ENCODE measurements at regions not wholly inside any gene's neighbourhood (a gene's known extent, or its start where the extent isn't known, plus 50 kb on each side); places are given as distances from the start of the nearest gene placed in this dataset.
"Not testable (repeated sequence)": the region's sequence is repeated elsewhere in the genome, so short reads cannot be mapped to it uniquely, and the experiment has no call there.

DNA sequence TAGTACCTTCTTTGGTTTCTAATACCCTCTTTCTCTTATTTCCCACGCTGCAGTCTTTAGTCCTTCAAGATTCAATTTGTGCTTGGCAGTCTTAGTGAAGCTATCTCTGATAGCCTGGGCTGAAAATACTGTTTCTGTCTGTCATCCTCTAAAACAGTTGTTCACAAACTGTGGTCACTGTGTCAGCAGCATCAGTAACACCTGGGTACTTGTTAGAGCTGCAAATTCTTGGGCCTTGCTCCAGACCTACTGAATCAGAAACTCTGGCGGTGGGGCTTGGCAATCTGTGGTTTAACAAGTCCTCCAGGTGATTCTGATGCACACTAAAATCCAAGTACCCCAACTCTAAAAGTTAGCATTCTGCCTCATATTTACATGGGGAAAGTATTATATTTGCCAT is 217.5 kb upstream of the SEL1L start:
- no peak for DNase-seq (ENCODE audit: low read depth in 2 of 2)

- no peak for DNase-seq (ENCODE audit: low read depth in 2 of 2)
Observed at GRCh38 chr14:81759541-81759940, 225.9 kb upstream of the SEL1L start.

DNA sequence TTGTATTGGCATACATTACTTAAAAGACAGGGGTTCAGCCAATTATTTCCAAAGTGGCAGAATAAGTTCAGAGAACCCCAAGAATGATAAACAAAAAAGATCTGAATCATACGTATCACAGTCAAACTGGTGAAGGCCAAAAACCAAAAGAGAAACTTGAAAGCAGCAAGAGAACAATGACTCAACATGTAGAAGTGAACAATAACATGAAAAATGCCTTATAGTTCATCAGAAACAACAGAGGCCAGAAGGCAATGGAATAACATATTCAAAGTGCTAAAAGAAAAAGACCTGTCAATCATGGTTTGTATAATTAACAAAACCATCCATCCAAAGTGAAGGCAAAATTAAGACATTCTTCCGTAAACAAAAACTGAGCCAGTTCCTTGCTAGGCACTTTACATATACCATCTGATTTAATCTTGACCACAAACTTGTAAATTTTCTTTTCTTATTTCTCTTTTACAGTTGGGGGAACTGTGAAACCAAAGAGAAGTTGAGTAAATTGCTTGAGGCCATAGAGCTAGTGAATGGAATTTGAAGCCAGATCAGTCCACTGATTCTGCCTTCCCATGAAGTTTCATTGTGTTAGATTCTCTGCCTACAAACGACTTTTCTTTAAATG is 232.1 kb upstream of the SEL1L start:
- DNase-seq (ENCODE audit: low read depth in 2 of 2), result no peak

- no peak for DNase-seq (ENCODE audit: low read depth in 2 of 2)
Observed at GRCh38 chr14:81766321-81766915, 232.8 kb upstream of the SEL1L start.

DNA sequence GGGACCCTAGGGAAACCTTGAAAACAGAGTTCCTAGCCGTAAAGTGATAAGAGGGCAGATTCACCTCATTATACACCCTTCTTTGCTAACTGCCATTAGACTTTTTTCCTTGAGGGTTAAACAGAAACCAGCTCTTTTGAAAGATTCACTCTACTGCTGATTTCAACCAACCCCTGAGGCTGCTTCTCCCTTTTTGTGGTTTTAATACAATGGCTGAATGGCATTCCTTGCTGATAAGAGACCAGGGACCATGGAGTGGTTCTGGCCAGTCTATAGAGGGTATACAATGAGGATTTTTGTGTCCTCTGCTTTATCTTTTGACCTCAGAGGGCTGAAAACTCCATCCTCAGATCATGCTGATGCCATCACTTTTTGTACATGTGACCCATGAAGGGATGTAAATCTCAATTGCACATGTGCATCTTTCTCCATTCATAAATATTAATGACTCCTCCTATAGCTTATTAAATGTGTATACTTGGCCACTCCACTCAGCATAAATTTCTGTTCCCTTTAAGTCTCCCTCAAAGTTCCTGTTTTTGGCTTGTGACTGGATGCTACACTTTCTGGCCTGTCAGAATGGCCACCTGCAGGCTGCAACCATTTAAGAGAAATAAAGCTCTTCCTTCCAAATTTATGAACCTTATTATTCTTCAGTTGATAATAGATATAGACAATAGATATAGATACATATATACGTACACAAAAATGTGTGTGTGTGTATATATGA is 233.8 kb upstream of the SEL1L start:
- DNase-seq (ENCODE audit: low read depth in 2 of 2), result no peak

DNA sequence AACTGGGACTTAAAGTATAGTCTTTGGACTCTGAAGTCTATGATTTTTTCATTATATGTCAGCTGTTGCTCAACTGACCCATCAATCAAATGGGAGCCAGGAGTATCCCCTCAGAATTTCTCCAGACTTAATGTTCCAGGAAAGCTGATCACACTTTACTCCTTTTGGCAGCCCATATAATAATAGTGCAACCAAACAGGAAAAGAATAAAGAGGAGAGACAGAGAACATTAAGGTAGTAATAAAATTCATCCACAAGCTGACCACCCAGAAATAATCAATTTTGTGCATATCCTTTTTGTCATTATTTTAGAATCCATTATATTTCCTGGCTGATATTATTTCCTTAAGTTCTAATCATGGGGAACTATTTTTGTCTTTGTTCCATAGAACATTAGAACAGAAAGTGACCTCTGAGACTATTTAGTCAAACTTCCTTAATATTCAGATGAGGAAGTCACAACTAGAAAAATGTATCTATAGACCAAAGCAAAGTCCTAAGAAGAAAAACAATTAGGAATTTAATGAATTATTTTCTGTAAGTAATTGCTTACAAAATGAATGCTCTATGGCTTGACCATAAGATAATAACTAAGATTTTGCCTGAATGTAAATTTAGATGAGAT is 238.1 kb upstream of the SEL1L start:
- DNase-seq (ENCODE audit: low read depth in 2 of 2), result no peak

DNA sequence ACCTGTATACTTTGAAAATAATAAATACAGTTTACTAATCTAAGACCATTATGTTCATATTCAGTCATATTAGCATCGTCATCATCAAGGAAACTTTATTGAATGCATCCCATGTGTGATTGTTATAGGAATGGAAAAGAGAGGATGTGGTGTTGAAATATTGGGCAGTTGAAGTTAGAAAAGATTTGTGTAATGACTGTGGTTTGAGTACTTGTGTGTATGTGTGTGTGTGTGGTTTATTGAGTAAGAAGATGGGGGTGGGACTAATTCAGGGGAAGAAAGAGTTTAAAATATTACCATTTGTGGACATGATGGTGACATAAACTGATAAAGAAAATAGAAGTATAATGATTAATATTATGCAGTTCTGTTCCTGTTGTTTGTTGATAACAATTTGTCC is 238.7 kb upstream of the SEL1L start:
- no peak for DNase-seq (ENCODE audit: low read depth in 2 of 2)

DNA sequence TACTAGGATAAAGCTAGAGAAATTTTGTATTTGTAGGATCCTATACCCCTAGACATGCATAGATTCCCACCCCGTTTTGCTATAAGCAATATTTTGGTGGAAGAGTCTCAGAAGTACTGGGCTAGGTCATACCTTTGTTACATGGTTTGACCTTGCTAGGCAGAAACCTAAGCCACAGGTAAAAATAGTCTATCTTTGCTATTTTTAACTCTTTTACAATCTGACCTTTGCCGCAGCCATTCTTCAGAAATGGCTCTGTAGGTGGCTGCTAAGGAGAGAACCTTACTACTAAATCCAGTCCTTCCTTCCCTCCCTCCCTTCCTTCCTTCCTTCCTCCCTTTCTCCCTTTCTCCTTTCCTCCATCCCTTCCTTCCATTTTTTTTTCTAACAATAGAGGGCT is 242.9 kb upstream of the SEL1L start:
- DNase-seq (ENCODE audit: low read depth in 2 of 2), result no peak

DNA sequence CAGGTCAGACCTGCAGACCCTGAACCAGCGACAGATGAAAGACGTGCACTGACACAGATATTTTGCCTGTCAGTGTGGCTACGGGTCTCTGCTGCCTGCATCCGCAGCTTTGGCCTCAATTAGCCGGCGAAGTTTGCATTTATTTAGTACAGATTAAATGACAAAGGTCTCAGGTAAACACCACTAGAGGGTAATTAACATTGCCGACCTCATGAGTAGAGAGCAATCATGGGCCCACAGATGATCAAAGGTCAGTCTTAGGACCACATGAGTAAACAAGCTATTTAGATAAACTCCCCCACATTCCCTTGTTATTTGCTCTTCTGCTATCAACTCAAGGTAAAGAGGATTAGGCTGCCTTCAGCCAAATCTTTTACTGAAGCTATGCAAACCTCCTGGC is 248.1 kb upstream of the SEL1L start:
- not testable (repeated sequence) for DNase-seq (ENCODE audit: low read depth in 2 of 2)

DNA sequence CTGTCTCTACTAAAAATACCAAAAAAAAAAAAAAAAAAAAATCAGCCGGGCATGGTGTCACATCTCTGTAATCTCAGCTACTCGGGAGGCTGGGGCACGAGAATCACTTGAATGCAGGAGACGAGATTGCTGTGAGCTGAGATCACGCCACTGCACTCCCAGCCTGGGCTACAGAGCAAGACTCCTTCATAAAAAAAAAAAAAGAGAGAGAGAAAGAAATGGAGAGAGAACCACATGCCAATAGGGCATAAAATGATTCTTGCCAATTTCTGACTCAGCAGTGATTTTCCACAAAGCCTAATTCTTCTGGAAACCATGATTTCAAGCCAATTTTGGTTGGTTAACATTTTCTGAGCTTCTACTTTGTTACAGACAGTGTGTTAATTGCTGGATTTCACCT is 250.4 kb upstream of the SEL1L start:
- no peak for DNase-seq (ENCODE audit: low read depth in 2 of 2)

DNA sequence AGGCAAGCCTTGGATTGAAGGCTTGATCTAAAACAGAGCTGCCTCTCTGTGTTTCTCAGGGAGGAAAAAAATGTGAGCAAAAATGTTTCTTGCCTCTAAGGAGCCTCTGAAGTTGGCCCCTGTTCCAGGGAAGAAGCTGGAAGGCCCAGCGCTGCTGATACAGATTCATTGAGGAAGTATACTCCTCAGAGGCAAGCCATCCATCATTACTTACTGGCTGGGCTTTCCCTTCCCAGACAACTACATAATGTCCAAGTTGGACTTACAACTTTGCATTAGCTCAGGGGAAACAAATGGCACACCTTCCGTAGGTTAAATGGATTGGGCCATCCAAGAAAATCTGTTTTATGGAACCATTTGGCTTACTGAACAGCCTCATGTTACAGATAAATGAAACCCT is 263.7 kb upstream of the SEL1L start:
- no peak for DNase-seq (ENCODE audit: low read depth in 2 of 2)

DNA sequence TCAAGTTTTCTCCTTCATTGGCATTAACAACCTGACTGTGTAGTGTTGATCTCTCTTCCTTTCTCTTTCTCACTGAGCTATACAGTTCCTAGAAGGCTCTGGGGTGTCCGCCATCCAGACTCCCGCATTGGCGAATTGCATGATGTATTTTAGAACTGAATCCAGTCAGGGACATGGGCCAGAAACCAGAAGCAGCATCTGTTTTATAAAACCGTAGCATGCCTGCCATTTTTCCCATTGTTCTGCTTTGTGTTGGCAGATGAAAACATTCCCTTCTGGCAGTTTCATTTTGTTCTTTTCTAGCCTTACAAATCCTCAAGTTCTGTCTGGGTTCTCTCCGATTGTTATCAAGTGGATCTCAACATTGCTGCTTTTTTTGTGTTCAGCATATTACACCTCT is 268.3 kb upstream of the SEL1L start:
- DNase-seq (ENCODE audit: low read depth in 2 of 2), result no peak

- no peak for DNase-seq (ENCODE audit: low read depth in 2 of 2)
Observed at GRCh38 chr14:81802341-81802740, 268.7 kb upstream of the SEL1L start.

- DNase-seq (ENCODE audit: low read depth in 2 of 2), result no peak
Observed at GRCh38 chr14:81805785-81806184, 272.1 kb upstream of the SEL1L start.

GRCh38 chr14:81811705-81812269 is 278.1 kb upstream of the SEL1L start:
- no peak for DNase-seq (ENCODE audit: low read depth in 2 of 2)

- no peak for DNase-seq (ENCODE audit: low read depth in 2 of 2)
Observed at GRCh38 chr14:81818271-81818670, 284.6 kb upstream of the SEL1L start.

GRCh38 chr14:81819344-81819743 is 285.7 kb upstream of the SEL1L start:
- no peak for DNase-seq (ENCODE audit: low read depth in 2 of 2)

DNA sequence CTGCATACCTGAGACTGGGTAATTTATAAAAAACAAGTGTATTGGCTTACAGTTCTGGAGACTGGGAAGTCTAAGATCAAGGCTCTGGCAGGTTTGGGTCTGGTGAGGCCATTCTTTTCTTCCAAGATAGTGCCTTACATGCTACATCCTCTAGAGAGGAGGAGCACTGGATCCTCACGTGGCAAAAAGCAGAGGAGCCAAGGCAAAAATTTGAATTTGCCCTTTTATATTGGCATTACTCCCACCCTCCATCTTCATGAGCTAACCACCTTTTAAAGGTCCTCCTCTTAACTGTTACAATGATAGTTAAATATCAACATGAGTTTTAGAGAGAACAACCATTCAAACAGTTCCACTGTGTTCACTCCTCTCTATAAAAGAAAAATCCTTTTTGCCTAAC is 286.3 kb upstream of the SEL1L start:
- DNase-seq (ENCODE audit: low read depth in 2 of 2), result no peak

- DNase-seq (ENCODE audit: low read depth in 2 of 2), result no peak
Observed at GRCh38 chr14:81826081-81826480, 292.4 kb upstream of the SEL1L start.

GRCh38 chr14:81829447-81829846 is 295.8 kb upstream of the SEL1L start:
- no peak for DNase-seq (ENCODE audit: low read depth in 2 of 2)

DNA sequence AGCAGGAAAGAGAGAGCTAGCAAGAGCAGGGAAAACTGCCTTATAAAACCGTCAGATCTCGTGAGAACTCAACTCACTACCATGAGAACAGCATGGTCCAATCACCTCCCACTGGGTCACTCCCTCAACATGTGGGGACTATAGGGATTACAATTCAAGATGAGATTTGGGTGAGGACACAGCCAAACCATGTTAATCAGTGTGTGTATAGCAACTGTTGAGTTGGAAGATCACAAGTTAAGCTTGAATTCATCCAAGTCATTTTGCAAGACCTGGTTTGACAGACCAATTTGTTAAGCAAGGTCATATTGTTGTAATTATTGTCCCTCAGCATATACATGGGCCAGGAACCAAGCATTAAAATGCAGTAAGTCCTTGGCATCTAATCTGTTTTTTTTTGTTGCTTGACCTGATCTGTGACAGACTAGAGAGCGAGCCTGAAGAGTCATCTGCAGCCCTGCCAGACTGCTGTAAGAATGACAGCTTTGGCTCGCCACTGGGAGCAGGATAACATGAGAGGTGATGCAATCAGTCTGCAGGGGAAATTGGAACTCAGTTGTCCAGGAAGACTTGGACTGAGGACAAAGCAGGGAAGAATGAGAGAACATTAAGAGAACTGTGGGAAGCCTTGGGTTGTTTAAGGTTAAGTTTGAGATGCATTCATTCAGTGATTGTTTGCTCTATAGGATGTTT is 297.6 kb upstream of the SEL1L start:
- no peak for DNase-seq (ENCODE audit: low read depth in 2 of 2)

- DNase-seq (ENCODE audit: low read depth in 2 of 2), result no peak
Observed at GRCh38 chr14:81834308-81834707, 300.7 kb upstream of the SEL1L start.

All from fibroblast of skin of left biceps (primary cell).